MG63 (cell line): ENCODE measurements at regions not wholly inside any gene's neighbourhood (a gene's known extent, or its start where the extent isn't known, plus 50 kb on each side); places are given as distances from the start of the nearest gene placed in this dataset.

ENCODE experiments used
- DNase-seq: peaks from one replicate; pipeline ENCODE4 v3.0.0-alpha.2; 2020
- H3K27me3 ChIP-seq: fragments of 250-450 bp; sonication (Bioruptor Pico); 2 replicates; pipeline ENCODE4 v1.5.1; 2020; ENCODE audit warnings: mild to moderate bottlenecking, moderate library complexity
- H3K36me3 ChIP-seq: fragments of 250-450 bp; sonication (Bioruptor Pico); 2 replicates; pipeline ENCODE4 v1.5.1; 2020; ENCODE audit warnings: mild to moderate bottlenecking, moderate library complexity
- H3K4me3 ChIP-seq: fragments of 250-450 bp; sonication (Bioruptor Pico); 2 replicates; pipeline ENCODE4 v1.5.1; 2020; ENCODE audit warnings: mild to moderate bottlenecking, moderate library complexity
- H3K9me3 ChIP-seq: fragments of 250-450 bp; sonication (Bioruptor Pico); 2 replicates; pipeline ENCODE4 v1.5.1; 2020; ENCODE audit warnings: mild to moderate bottlenecking, moderate library complexity

GRCh38 chr14:82419933-82420332 lies 886.3 kb upstream of the SEL1L start:
- no peaks in the 10 kb centered on the region for H3K9me3 ChIP-seq

GRCh38 chr14:82420871-82421270 lies 887.2 kb upstream of the SEL1L start:
- no peaks in the 10 kb centered on the region for H3K36me3 ChIP-seq
- no peaks in the 10 kb centered on the region for H3K9me3 ChIP-seq
- DNase-seq = no peak
- no peak overlapping the region for H3K4me3 ChIP-seq
- H3K27me3 ChIP-seq = no peaks in the 10 kb centered on the region

More at GRCh38 chr14:82419933-82420332, 886.3 kb upstream of the SEL1L start:
- Histone ChIP-seq H3K4me3 (no peak overlapping the region), H3K36me3 (no peaks in the 10 kb centered on the region), H3K27me3 (no peaks in the 10 kb centered on the region)
- DNase-seq = no peak

GRCh38 chr14:82421286-82421685 lies 887.6 kb upstream of the SEL1L start:
- no peak for DNase-seq
- no peak overlapping the region for H3K4me3 ChIP-seq
- no peaks in the 10 kb centered on the region for H3K9me3 ChIP-seq
- no peaks in the 10 kb centered on the region for H3K36me3 ChIP-seq
- no peaks in the 10 kb centered on the region for H3K27me3 ChIP-seq

- no peaks in the 10 kb centered on the region for H3K36me3 ChIP-seq
- no peak for DNase-seq
Observed at GRCh38 chr14:82422230-82422629, 888.6 kb upstream of the SEL1L start.

GRCh38 chr14:82425261-82425660 lies 891.6 kb upstream of the SEL1L start:
- Histone ChIP-seq H3K9me3 (no peaks in the 10 kb centered on the region), H3K36me3 (no peaks in the 10 kb centered on the region), H3K4me3 (no peak overlapping the region), H3K27me3 (no peaks in the 10 kb centered on the region)
- no peak for DNase-seq

More at GRCh38 chr14:82422230-82422629, 888.6 kb upstream of the SEL1L start:
- H3K4me3 ChIP-seq = no peak overlapping the region
- H3K27me3 ChIP-seq = no peaks in the 10 kb centered on the region
- no peaks in the 10 kb centered on the region for H3K9me3 ChIP-seq

GRCh38 chr14:82431031-82431430 lies 897.4 kb upstream of the SEL1L start:
- H3K36me3 ChIP-seq = no peaks in the 10 kb centered on the region
- no peaks in the 10 kb centered on the region for H3K9me3 ChIP-seq
- no peaks in the 10 kb centered on the region for H3K27me3 ChIP-seq
- DNase-seq = no peak
- no peak overlapping the region for H3K4me3 ChIP-seq

GRCh38 chr14:82432301-82433105 lies 898.9 kb upstream of the SEL1L start:
- no peaks in the 10 kb centered on the region for H3K36me3 ChIP-seq
- H3K9me3 ChIP-seq = no peaks in the 10 kb centered on the region
- no peak for DNase-seq
- no peak overlapping the region for H3K4me3 ChIP-seq
- H3K27me3 ChIP-seq = no peaks in the 10 kb centered on the region

- Histone ChIP-seq H3K27me3 (no peaks in the 10 kb centered on the region), H3K9me3 (no peaks in the 10 kb centered on the region)
Observed at GRCh38 chr14:82438436-82438835, 904.8 kb upstream of the SEL1L start.

GRCh38 chr14:82441270-82441669 lies 907.6 kb upstream of the SEL1L start:
- Histone ChIP-seq H3K36me3 (no peaks in the 10 kb centered on the region), H3K4me3 (no peak overlapping the region), H3K9me3 (no peaks in the 10 kb centered on the region), H3K27me3 (no peaks in the 10 kb centered on the region)
- DNase-seq = no peak

More at GRCh38 chr14:82438436-82438835, 904.8 kb upstream of the SEL1L start:
- DNase-seq = no peak
- H3K4me3 ChIP-seq = no peak overlapping the region
- H3K36me3 ChIP-seq = no peaks in the 10 kb centered on the region

- no peaks in the 10 kb centered on the region for H3K36me3 ChIP-seq
- H3K4me3 ChIP-seq = no peak overlapping the region
- DNase-seq = no peak
- H3K9me3 ChIP-seq = no peaks in the 10 kb centered on the region
- no peaks in the 10 kb centered on the region for H3K27me3 ChIP-seq
Observed at GRCh38 chr14:82445810-82446570, 912.3 kb upstream of the SEL1L start.

- no peaks in the 10 kb centered on the region for H3K27me3 ChIP-seq
- DNase-seq = no peak
- no peaks in the 10 kb centered on the region for H3K9me3 ChIP-seq
- no peaks in the 10 kb centered on the region for H3K36me3 ChIP-seq
- H3K4me3 ChIP-seq = no peak overlapping the region
Observed at GRCh38 chr14:82447586-82447985, 913.9 kb upstream of the SEL1L start.

GRCh38 chr14:82449926-82450468 lies 916.3 kb upstream of the SEL1L start:
- Histone ChIP-seq H3K27me3 (no peaks in the 10 kb centered on the region), H3K36me3 (no peaks in the 10 kb centered on the region), H3K9me3 (no peaks in the 10 kb centered on the region), H3K4me3 (no peak overlapping the region)
- DNase-seq = no peak

- Histone ChIP-seq H3K36me3 (no peaks in the 10 kb centered on the region), H3K4me3 (no peak overlapping the region), H3K9me3 (no peaks in the 10 kb centered on the region), H3K27me3 (no peaks in the 10 kb centered on the region)
- no peak for DNase-seq
Observed at GRCh38 chr14:82451675-82452074, 918.0 kb upstream of the SEL1L start.

- no peak overlapping the region for H3K4me3 ChIP-seq
- no peaks in the 10 kb centered on the region for H3K27me3 ChIP-seq
- no peaks in the 10 kb centered on the region for H3K9me3 ChIP-seq
- no peak for DNase-seq
- H3K36me3 ChIP-seq = no peaks in the 10 kb centered on the region
Observed at GRCh38 chr14:82482345-82482744, 948.7 kb upstream of the SEL1L start.

- Histone ChIP-seq H3K9me3 (no peaks in the 10 kb centered on the region), H3K4me3 (no peak overlapping the region), H3K27me3 (no peaks in the 10 kb centered on the region), H3K36me3 (no peaks in the 10 kb centered on the region)
- no peak for DNase-seq
Observed at GRCh38 chr14:82488473-82488872, 954.8 kb upstream of the SEL1L start.

GRCh38 chr14:82490397-82490796 lies 956.7 kb upstream of the SEL1L start:
- no peak for DNase-seq
- H3K36me3 ChIP-seq = no peaks in the 10 kb centered on the region
- H3K27me3 ChIP-seq = no peaks in the 10 kb centered on the region
- no peaks in the 10 kb centered on the region for H3K9me3 ChIP-seq
- no peak overlapping the region for H3K4me3 ChIP-seq

GRCh38 chr14:82492157-82492556 lies 958.5 kb upstream of the SEL1L start:
- no peak overlapping the region for H3K4me3 ChIP-seq

More at GRCh38 chr14:82492157-82492556, 958.5 kb upstream of the SEL1L start:
- H3K9me3 ChIP-seq = no peaks in the 10 kb centered on the region
- no peaks in the 10 kb centered on the region for H3K36me3 ChIP-seq
- no peak for DNase-seq
- H3K27me3 ChIP-seq = no peaks in the 10 kb centered on the region
